Duodenal mucosa (tissue), 2 donors: ENCODE measurements at regions not wholly inside any gene's neighbourhood (a gene's known extent, or its start where the extent isn't known, plus 50 kb on each side); places are given as distances from the start of the nearest gene placed in this dataset.

Experiments
- H3K27ac ChIP-seq: one replicate; pipeline ENCODE4 v1.7.0; 2013; ENCODE audit warnings: low read depth, low read length
- H3K27me3 ChIP-seq, 2 donors: one replicate each; pipeline ENCODE4 v1.7.0; 2013; ENCODE audit warnings: low read length in 2 of 2, control low read depth in 1 of 2; ENCODE audit not compliant: insufficient read depth in 2 of 2, control insufficient read depth in 1 of 2
- H3K36me3 ChIP-seq, 2 donors: one replicate each; pipeline ENCODE4 v1.7.0; 2013; ENCODE audit warnings: low read length in 2 of 2, control low read depth in 1 of 2; ENCODE audit not compliant: insufficient read depth in 2 of 2, control insufficient read depth in 1 of 2
- H3K4me1 ChIP-seq, 2 donors: one replicate each; pipeline ENCODE4 v1.7.0; 2013; ENCODE audit warnings: low read length in 2 of 2, control low read depth in 1 of 2; ENCODE audit not compliant: insufficient read depth in 2 of 2, control insufficient read depth in 1 of 2
- H3K4me3 ChIP-seq, 2 donors: one replicate each; pipeline ENCODE4 v1.7.0; 2013; ENCODE audit warnings: low read length in 2 of 2, low read depth in 1 of 2
- H3K9ac ChIP-seq, 2 donors: one replicate each; pipeline ENCODE4 v1.7.0; 2013; ENCODE audit warnings: low read length in 2 of 2, low read depth in 1 of 2
- H3K9me3 ChIP-seq, 2 donors: one replicate each; pipeline ENCODE4 v1.7.0; 2013; ENCODE audit warnings: low read length in 2 of 2, control low read depth in 1 of 2; ENCODE audit not compliant: control insufficient read depth in 1 of 2

GRCh38 chr13:32932376-32932775, 83.8 kb upstream of the KL start:
- Histone ChIP-seq H3K9me3 (no peaks in the 10 kb centered on the region), H3K4me1 (no peaks in the 10 kb centered on the region), H3K27ac (no peak overlapping the region), H3K9ac (no peak overlapping the region), H3K4me3 (no peak overlapping the region), H3K27me3 (peaks cover 0 to 3% of the 10 kb centered on the region in 2 donors), H3K36me3 (no peaks in the 10 kb centered on the region)

- Histone ChIP-seq H3K4me3 (no peak overlapping the region), H3K27me3 (peaks cover 0 to 3% of the 10 kb centered on the region in 2 donors)
Measured at GRCh38 chr13:32936716-32937115, 79.5 kb upstream of the KL start.

GRCh38 chr13:32938314-32938713, 77.9 kb upstream of the KL start:
- Histone ChIP-seq H3K27me3 (peaks cover 0 to 3% of the 10 kb centered on the region in 2 donors), H3K4me3 (no peak overlapping the region), H3K9me3 (no peaks in the 10 kb centered on the region), H3K36me3 (no peaks in the 10 kb centered on the region), H3K4me1 (no peaks in the 10 kb centered on the region), H3K27ac (no peak overlapping the region), H3K9ac (no peak overlapping the region)

More at GRCh38 chr13:32936716-32937115, 79.5 kb upstream of the KL start:
- Histone ChIP-seq H3K9me3 (no peaks in the 10 kb centered on the region), H3K9ac (no peak overlapping the region), H3K27ac (no peak overlapping the region), H3K4me1 (no peaks in the 10 kb centered on the region), H3K36me3 (no peaks in the 10 kb centered on the region)

- Histone ChIP-seq H3K4me1 (no peaks in the 10 kb centered on the region), H3K9me3 (no peaks in the 10 kb centered on the region), H3K4me3 (no peak overlapping the region), H3K9ac (no peak overlapping the region), H3K27me3 (peaks cover 0 to 3% of the 10 kb centered on the region in 2 donors), H3K36me3 (no peaks in the 10 kb centered on the region), H3K27ac (no peak overlapping the region)
Measured at GRCh38 chr13:32938907-32939306, 77.3 kb upstream of the KL start.

GRCh38 chr13:32940601-32941000, 75.6 kb upstream of the KL start:
- no peaks in the 10 kb centered on the region for H3K36me3 ChIP-seq
- H3K27ac ChIP-seq = no peak overlapping the region
- no peaks in the 10 kb centered on the region for H3K4me1 ChIP-seq
- H3K9me3 ChIP-seq = no peaks in the 10 kb centered on the region
- no peaks in the 10 kb centered on the region for H3K27me3 ChIP-seq
- no peak overlapping the region for H3K4me3 ChIP-seq
- no peak overlapping the region for H3K9ac ChIP-seq

GRCh38 chr13:32941368-32941767, 74.9 kb upstream of the KL start:
- no peak overlapping the region for H3K27ac ChIP-seq
- no peaks in the 10 kb centered on the region for H3K4me1 ChIP-seq
- H3K36me3 ChIP-seq = no peaks in the 10 kb centered on the region
- H3K4me3 ChIP-seq = no peak overlapping the region
- no peak overlapping the region for H3K9ac ChIP-seq
- no peaks in the 10 kb centered on the region for H3K27me3 ChIP-seq
- no peaks in the 10 kb centered on the region for H3K9me3 ChIP-seq

- H3K27ac ChIP-seq = no peak overlapping the region
- no peak overlapping the region for H3K9ac ChIP-seq
- H3K4me3 ChIP-seq = no peak overlapping the region
- H3K9me3 ChIP-seq = no peaks in the 10 kb centered on the region
- H3K36me3 ChIP-seq = no peaks in the 10 kb centered on the region
- no peaks in the 10 kb centered on the region for H3K27me3 ChIP-seq
- no peaks in the 10 kb centered on the region for H3K4me1 ChIP-seq
Measured at GRCh38 chr13:32946558-32946957, 69.7 kb upstream of the KL start.

- Histone ChIP-seq H3K4me3 (no peak overlapping the region), H3K9ac (no peak overlapping the region), H3K4me1 (no peaks in the 10 kb centered on the region), H3K36me3 (no peaks in the 10 kb centered on the region), H3K27ac (no peak overlapping the region), H3K9me3 (no peaks in the 10 kb centered on the region), H3K27me3 (no peaks in the 10 kb centered on the region)
Measured at GRCh38 chr13:32947411-32948276, 68.6 kb upstream of the KL start.

- H3K4me3 ChIP-seq = no peak overlapping the region
- no peaks in the 10 kb centered on the region for H3K9me3 ChIP-seq
- no peak overlapping the region for H3K27ac ChIP-seq
- H3K27me3 ChIP-seq = no peaks in the 10 kb centered on the region
- no peak overlapping the region for H3K9ac ChIP-seq
- no peaks in the 10 kb centered on the region for H3K36me3 ChIP-seq
- no peaks in the 10 kb centered on the region for H3K4me1 ChIP-seq
Measured at GRCh38 chr13:32949820-32950219, 66.4 kb upstream of the KL start.

GRCh38 chr13:32951580-32951979, 64.6 kb upstream of the KL start:
- no peak overlapping the region for H3K27ac ChIP-seq

More at GRCh38 chr13:32951580-32951979, 64.6 kb upstream of the KL start:
- Histone ChIP-seq H3K36me3 (no peaks in the 10 kb centered on the region), H3K27me3 (no peaks in the 10 kb centered on the region), H3K4me3 (no peak overlapping the region), H3K4me1 (no peaks in the 10 kb centered on the region), H3K9me3 (no peaks in the 10 kb centered on the region), H3K9ac (no peak overlapping the region)
